ENCODE measurements at regions not wholly inside any gene's neighbourhood (a gene's known extent, or its start where the extent isn't known, plus 50 kb on each side); places are given as distances from the start of the nearest gene placed in this dataset.

DNA sequence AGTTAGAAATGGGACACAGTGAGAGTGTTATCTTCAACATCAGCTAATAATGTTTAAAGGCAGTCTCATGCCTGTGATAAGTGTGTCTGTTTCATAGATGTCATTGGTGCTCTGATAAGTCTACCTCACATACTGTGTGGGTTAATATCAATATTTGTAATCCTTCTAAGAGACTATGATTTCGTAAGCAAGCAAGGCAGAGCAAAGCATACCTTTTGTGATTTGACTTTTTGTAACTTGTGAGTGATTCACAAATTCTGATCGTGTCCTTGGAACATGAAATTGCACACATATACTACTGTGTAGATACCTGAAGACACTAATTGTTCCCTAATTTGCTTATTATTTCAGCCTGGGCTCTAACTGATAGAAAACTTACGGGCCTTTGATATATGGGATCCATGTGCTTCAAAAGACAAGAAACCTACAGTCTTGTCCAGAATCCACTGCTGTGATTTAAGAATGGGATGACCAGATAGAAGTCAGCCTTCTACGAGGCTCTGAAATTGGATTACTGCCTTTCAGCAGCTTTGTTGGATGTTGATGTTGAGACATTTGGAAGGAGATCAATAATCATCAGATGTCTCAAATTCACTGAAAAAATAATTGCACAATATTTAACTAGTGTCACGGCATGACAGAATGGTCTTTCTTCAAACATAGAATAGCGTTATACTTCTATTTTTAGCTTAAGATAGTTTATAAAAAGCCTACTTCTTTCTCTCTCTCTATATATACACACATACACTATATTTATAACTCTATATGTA, 63.2 kb upstream of the KLF6 start:
- no peak for DNase-seq (ENCODE audit: extremely low spot score)
- ChIA-PET CTCF (interaction anchor here (1.5 kb wide), 1 partner anchor 10 kb away, joined by 5 read pairs; no protein-coding TSS in a partner anchor), POLR2A (interaction anchor here (0.9 kb wide), 1 partner anchor 24 kb away, joined by 3 read pairs; no protein-coding TSS in a partner anchor)
- TF ChIP-seq, protein P1, sequence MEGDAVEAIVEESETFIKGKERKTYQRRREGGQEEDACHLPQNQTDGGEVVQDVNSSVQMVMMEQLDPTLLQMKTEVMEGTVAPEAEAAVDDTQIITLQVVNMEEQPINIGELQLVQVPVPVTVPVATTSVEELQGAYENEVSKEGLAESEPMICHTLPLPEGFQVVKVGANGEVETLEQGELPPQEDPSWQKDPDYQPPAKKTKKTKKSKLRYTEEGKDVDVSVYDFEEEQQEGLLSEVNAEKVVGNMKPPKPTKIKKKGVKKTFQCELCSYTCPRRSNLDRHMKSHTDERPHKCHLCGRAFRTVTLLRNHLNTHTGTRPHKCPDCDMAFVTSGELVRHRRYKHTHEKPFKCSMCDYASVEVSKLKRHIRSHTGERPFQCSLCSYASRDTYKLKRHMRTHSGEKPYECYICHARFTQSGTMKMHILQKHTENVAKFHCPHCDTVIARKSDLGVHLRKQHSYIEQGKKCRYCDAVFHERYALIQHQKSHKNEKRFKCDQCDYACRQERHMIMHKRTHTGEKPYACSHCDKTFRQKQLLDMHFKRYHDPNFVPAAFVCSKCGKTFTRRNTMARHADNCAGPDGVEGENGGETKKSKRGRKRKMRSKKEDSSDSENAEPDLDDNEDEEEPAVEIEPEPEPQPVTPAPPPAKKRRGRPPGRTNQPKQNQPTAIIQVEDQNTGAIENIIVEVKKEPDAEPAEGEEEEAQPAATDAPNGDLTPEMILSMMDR (IDR thresholded peaks at IDR 0.05; ENCODE audit: control extremely low read depth, extremely low read depth, low read depth, missing control alignments) = no peak

DNA sequence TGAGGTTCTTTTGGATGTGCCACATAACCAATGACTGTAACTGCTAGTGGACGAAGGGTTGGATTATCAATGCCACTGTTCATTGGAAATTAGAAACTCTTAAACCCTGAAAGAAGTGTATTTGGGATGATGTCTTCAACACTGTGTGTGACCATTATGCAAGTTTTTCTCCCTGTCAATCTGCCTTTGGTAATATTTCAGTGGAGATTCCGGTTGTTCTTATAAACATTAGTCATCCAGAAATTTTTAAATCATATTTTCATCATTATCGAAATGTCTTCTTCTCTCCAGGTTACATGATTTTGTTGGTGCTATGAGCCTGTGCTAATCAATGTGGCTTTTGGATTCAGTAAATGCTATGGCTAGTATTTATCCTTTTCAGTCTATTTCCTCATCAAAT, 61.7 kb upstream of the KLF6 start:
- TF ChIP-seq, protein P1 (IDR thresholded peaks at IDR 0.05; ENCODE audit: control extremely low read depth, extremely low read depth, low read depth, missing control alignments) = no peak
- POLR2A ChIA-PET = no interaction called here
- no peak for DNase-seq (ENCODE audit: extremely low spot score)
- CTCF ChIA-PET = no interaction called here

DNA sequence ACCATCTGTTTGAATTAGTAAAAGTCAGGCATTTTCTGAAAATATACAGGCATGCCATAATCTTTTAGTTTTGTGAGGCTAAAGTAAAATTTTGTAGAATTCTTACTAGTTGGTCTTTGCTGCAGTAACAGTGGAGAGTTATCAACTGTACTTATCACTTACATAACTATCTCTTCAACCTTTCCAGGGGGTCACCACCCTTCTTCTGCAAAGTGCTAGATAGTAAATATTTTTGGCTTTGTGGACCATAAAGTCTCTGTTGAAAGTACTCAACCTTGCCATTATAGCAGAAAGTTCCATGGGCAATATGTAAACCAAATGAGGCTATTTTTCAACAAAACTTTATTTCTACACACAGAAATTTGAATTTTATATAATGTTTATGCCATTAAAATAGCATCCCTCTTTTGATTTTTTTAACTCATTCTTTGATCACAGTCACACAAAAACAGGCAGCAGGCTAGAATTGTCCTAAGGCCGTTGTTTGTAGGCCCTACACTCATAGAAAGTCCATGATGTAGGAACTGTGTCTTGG, 59.5 kb upstream of the KLF6 start:
- CTCF ChIA-PET = no interaction called here
- POLR2A ChIA-PET = no interaction called here
- DNase-seq (ENCODE audit: extremely low spot score) = no peak
- TF ChIP-seq, protein P1 (IDR thresholded peaks at IDR 0.05; ENCODE audit: control extremely low read depth, extremely low read depth, low read depth, missing control alignments) = no peak

DNA sequence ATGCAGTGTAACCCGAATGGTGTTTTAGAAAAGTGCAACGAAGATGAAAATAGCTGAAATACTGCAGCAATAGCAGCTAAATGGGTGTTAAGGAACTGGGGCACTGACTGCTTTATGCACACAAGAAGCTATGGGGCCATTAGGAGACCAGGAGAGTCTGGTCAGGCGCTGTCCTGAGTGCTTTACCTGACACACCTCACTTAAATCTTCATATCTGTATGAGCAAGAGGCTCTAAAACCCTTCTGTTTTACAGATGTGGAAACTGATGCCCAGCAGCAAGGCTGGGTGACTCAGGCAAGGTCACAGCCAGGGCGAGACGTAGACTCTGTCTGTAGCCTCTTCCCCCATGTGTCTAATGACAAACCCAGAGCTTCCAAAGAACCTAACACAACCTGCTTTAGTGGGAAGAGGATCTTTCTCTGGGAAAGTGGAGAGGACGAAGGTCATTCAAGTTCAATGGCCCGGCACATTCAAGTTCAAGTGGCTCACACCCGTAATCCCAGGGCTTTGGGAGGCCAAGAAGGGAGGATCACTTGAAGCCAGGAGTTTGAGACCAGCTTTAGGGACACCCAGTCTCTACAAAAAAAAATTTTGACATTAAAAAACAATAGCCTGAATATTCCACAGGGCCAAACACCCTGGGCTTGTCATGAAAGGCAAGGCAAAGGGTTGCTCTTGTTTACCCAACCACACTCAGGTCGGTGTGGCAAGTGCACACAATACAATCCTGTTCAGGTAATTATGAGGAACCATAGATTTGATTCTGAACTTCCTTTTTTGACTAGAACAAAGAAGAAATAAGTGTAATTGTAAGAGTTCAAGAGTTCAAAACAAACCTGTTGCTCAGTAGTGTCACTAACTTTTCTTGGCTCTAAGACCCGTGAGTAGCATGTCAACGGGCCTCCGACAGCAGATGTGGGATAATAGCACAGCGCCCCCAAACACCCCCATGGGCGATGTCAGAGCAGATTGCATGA, 53.7 kb upstream of the KLF6 start:
- CTCF ChIA-PET = interaction anchor here (0.9 to 1.6 kb wide), 2 partner anchors 9 to 12 kb away, joined by 3 to 5 read pairs; no protein-coding TSS in a partner anchor
- no peak for DNase-seq (ENCODE audit: extremely low spot score)
- TF ChIP-seq, protein P1 (IDR thresholded peaks at IDR 0.05; ENCODE audit: control extremely low read depth, extremely low read depth, low read depth, missing control alignments) = peak; percentile 11
- POLR2A ChIA-PET = interaction anchor here (1.5 kb wide), 1 partner anchor 54 kb away, joined by 3 read pairs; the partner anchor contains the start of gene KLF6

DNA sequence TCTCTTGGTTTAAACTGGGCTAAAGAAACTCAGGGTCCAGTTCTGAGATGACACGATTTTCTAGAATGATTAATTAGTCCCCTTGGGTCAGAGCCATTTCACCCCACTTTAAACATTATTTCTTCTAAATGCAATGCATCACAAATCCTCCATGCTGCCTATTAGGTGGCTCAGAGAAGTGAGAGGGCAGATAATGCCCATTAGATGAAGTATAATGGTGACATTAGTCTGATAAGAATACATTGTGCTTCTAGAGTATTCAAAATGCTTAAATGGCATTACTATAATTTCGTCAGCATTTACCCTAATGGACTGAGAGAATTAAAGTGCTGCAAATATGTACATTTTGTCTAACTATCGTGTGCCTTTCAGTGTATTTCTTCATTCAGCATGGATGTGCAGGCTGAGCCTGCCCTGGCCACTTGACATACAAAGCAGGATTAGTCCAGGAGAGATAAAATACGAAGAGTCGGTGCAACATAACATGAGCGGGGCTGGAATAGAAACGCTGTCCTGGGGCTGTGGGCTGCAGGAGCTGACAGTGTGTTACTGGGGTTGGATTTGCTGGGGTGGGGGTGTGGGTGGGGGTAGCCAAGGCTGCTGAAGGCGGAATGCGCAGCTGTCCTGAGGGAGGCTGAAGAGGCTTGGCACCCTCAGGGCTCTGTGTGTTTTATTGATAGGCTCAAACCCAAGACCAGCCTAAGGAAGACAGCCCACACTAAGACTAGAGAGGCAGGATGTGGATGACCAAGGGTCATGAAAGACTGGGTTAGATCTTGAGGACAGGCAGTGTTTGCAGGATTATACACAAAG, 52.8 kb upstream of the KLF6 start:
- no peak for DNase-seq (ENCODE audit: extremely low spot score)
- ChIA-PET POLR2A (interaction anchor here (1.5 kb wide), 1 partner anchor 53 kb away, joined by 3 read pairs; the partner anchor contains the start of gene KLF6), CTCF (interaction anchor here (0.9 to 2.3 kb wide), 3 partner anchors 10 to 26 kb away, joined by 3 to 9 read pairs (median 5); no protein-coding TSS in a partner anchor)
- TF ChIP-seq, protein P1 (IDR thresholded peaks at IDR 0.05; ENCODE audit: control extremely low read depth, extremely low read depth, low read depth, missing control alignments) = no peak

All from GM10248 (cell line).